Ishikawa (cell line): ENCODE measurements at regions not wholly inside any gene's neighbourhood (a gene's known extent, or its start where the extent isn't known, plus 50 kb on each side); places are given as distances from the start of the nearest gene placed in this dataset.
A peak's percentile ranks its signal among the peaks of the same experiment; 100 is the strongest.

Source experiments
- CEBPB ChIP-seq: IDR thresholded peaks from 2 replicates; pipeline ENCODE4 v1.6.1; 2012
- CREB1 ChIP-seq: IDR thresholded peaks from 2 replicates; pipeline ENCODE4 v1.6.1; 2012; ENCODE audit warnings: low read depth
- EGR1 ChIP-seq: IDR thresholded peaks from 2 replicates; pipeline ENCODE4 v1.6.1; 2012
- EP300 ChIP-seq: IDR thresholded peaks from 2 replicates; pipeline ENCODE4 v1.6.1; 2012; ENCODE audit warnings: borderline replicate concordance
- FOXM1 ChIP-seq: IDR thresholded peaks from 2 replicates; pipeline ENCODE4 v1.6.1; 2012; ENCODE audit warnings: low read depth, borderline replicate concordance
- NFIC ChIP-seq: IDR thresholded peaks from 2 replicates; pipeline ENCODE4 v1.6.1; 2012
- RAD21 ChIP-seq: IDR thresholded peaks from 2 replicates; pipeline ENCODE4 v1.6.1; 2012; ENCODE audit warnings: low read depth
- TAF1 ChIP-seq: IDR thresholded peaks from 2 replicates; pipeline ENCODE4 v1.6.1; 2012; ENCODE audit warnings: low read depth, mild to moderate bottlenecking
- TCF12 ChIP-seq: IDR thresholded peaks from 2 replicates; pipeline ENCODE4 v1.6.1; 2012; ENCODE audit warnings: low read depth
- TEAD4 ChIP-seq: IDR thresholded peaks from 2 replicates; pipeline ENCODE4 v1.6.1; 2012
- YY1 ChIP-seq: IDR thresholded peaks from 2 replicates; pipeline ENCODE4 v1.6.1; 2012; ENCODE audit warnings: low read depth
- ZBTB7A ChIP-seq: IDR thresholded peaks from 2 replicates; pipeline ENCODE4 v1.6.1; 2012; ENCODE audit warnings: low read depth
- TF ChIP-seq, protein P1 (sequence below): IDR thresholded peaks from 2 replicates; pipeline ENCODE4 v1.6.1; 2012
- TF ChIP-seq, protein P2 (sequence below): IDR thresholded peaks from 2 replicates; pipeline ENCODE4 v1.6.1; 2012
- TF ChIP-seq, protein P3 (sequence below): IDR thresholded peaks from 2 replicates; pipeline ENCODE4 v1.6.1; 2012; ENCODE audit warnings: low read depth, mild to moderate bottlenecking

DNA sequence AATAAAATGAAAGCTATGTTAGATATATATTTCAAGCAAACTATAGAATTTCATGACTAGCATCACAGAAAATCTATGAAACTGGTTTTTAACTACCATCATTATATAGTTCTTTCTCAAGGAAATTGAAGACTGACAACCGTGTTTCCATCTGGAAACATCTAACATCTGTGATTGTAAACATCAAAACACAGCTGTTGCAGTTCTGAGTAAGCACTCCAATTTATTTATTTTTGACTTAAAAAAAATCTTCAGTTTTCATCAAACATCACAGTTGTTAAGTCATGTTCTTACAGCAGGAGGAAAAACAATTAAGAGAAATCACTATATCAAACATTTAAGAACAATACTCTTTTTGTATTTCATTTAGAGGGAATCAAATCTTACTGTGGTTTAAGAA lies 1653.0 kb upstream of the MIR17HG start:
- TF ChIP-seq, protein P1, sequence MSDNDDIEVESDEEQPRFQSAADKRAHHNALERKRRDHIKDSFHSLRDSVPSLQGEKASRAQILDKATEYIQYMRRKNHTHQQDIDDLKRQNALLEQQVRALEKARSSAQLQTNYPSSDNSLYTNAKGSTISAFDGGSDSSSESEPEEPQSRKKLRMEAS = no peak
- TF ChIP-seq ZBTB7A = no peak

DNA sequence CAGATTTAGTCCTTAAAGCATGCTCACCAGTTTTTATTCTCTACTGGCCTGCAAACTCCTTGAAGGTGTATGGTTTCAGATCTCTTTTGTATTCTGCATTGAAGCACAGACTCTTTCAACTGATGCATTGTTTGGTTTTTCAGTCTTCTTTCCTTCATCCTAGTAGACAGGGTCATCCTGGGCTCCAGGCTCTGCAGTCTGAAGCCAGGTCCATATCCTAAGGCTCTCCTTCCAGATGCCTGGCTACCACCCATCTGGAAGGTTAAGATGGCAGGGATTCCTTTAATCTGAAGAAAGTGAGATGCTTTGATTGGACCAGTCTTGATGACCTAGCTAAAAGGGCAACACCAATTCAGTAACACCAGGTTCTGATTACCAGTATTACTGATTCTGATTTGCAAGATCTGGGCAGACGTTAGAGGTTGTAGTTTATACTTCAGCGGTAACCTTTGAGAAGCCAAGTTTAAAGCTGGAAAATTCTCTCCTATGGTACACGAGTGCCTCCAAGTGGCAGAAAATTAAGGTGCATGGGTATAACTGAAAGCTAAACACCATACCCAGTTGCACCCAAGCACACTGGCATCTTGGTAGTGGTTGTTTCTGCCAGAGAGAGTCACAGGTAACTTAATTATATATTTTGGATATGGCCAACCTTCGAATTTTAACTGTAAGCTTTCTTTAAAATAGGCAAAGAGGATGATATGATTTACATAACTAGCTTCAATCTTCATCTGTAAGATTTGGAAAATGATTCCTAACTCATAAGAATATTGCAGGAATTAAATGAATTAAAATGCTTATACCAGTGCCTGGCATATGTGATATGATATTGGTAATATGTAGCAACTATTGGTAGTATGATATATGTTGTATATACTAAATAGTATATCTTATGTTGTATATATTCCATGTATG lies 1651.9 kb upstream of the MIR17HG start:
- TF ChIP-seq NFIC (no peak), ZBTB7A (no peak), CEBPB (no peak), YY1 (no peak), RAD21 (peak; percentile 92), TAF1 (no peak)
- TF ChIP-seq, protein P2, sequence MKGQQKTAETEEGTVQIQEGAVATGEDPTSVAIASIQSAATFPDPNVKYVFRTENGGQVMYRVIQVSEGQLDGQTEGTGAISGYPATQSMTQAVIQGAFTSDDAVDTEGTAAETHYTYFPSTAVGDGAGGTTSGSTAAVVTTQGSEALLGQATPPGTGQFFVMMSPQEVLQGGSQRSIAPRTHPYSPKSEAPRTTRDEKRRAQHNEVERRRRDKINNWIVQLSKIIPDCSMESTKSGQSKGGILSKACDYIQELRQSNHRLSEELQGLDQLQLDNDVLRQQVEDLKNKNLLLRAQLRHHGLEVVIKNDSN = no peak
- TF ChIP-seq, protein P1 = no peak

DNA sequence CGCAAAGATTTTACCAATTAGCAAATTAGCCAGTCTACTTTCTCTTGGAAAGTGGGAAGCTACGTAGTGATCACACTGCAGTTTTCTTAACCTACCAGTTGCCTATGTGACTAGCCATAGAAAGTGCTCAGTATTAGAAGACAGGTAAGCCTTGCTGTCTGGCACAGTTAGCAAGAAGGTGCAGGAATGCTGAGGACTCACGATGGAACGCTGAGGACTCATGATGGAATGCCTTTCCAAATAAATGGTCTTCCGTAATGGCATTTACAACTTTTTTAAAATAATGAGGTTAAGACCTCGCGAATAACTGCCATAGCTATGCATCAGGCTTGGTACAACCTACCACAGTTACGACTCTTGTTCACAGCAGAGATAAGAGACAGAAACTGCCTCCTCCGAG lies 1645.6 kb upstream of the MIR17HG start:
- TF ChIP-seq, protein P3, sequence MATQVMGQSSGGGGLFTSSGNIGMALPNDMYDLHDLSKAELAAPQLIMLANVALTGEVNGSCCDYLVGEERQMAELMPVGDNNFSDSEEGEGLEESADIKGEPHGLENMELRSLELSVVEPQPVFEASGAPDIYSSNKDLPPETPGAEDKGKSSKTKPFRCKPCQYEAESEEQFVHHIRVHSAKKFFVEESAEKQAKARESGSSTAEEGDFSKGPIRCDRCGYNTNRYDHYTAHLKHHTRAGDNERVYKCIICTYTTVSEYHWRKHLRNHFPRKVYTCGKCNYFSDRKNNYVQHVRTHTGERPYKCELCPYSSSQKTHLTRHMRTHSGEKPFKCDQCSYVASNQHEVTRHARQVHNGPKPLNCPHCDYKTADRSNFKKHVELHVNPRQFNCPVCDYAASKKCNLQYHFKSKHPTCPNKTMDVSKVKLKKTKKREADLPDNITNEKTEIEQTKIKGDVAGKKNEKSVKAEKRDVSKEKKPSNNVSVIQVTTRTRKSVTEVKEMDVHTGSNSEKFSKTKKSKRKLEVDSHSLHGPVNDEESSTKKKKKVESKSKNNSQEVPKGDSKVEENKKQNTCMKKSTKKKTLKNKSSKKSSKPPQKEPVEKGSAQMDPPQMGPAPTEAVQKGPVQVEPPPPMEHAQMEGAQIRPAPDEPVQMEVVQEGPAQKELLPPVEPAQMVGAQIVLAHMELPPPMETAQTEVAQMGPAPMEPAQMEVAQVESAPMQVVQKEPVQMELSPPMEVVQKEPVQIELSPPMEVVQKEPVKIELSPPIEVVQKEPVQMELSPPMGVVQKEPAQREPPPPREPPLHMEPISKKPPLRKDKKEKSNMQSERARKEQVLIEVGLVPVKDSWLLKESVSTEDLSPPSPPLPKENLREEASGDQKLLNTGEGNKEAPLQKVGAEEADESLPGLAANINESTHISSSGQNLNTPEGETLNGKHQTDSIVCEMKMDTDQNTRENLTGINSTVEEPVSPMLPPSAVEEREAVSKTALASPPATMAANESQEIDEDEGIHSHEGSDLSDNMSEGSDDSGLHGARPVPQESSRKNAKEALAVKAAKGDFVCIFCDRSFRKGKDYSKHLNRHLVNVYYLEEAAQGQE = no peak
- TF ChIP-seq TAF1 = no peak
- TF ChIP-seq FOXM1 = no peak
- no peak for TF ChIP-seq TCF12
- no peak for TF ChIP-seq EGR1

DNA sequence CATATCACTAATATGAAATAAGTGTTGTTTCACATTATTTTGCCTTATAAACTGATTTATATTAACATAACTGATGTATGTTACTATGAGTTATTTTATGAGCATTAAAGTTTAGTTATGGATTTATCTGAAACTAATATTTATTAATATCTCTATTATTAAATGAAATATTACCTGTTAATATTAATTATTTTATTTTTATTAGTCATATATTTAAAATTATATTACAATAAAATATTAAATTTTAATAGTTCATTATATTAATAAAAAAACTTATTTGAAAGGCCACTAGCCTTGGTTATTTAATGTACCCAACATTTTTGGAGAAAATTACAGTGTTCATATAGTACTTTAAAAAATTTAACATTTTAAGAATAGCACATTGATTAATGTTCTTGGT lies 1643.4 kb upstream of the MIR17HG start:
- TF ChIP-seq RAD21 = no peak
- TF ChIP-seq CREB1 = no peak
- no peak for TF ChIP-seq YY1
- TF ChIP-seq, protein P2 = no peak
- TF ChIP-seq TEAD4 = no peak
- no peak for TF ChIP-seq FOXM1
- no peak for TF ChIP-seq EP300
- TF ChIP-seq EGR1 = no peak
- no peak for TF ChIP-seq TCF12

DNA sequence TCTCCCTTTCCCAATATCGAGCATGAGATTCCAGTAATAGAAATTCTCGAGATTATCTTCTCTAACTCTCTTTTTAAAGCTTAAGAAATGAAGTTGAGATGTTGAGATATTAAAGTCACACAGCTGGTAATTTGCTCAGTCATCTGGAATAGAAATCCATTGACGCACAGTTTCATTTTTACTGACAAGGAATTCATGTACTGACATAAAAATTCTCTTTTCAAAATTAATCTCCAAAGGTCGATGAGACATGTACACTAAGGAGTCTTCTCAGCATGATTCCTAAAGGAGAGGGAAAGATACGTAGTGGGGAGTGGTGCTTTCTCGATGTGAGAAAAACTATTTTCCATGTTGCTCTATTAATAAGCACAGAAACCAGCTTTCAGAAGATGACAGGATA lies 1639.5 kb upstream of the MIR17HG start:
- TF ChIP-seq EP300 = no peak
- TF ChIP-seq TAF1 = no peak
- TF ChIP-seq EGR1 = no peak
- TF ChIP-seq CEBPB = no peak
- no peak for TF ChIP-seq CREB1

DNA sequence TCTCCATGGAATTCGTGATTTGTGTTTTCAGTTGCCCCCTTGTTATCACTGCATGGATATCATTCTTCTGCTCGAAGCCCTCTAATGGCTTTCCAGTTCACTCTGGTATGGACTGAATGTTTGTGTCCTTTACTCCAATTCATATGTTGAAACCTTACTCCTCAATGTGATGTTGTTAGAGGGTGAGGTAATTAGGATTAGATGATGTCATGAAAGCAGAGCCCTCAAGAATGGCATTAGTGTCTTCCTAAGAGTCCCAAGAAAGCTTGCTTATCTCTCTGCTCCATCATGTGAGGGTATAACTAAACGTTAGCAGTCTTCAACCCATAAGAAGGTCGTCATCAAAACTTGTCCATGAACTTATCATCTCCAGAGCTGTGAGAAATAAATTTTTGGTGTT lies 1626.3 kb upstream of the MIR17HG start:
- TF ChIP-seq, protein P2 = no peak
- TF ChIP-seq EP300 = no peak
- TF ChIP-seq, protein P1 = no peak
- no peak for TF ChIP-seq CEBPB
- TF ChIP-seq TAF1 = no peak
- no peak for TF ChIP-seq TCF12
- no peak for TF ChIP-seq CREB1
- TF ChIP-seq FOXM1 = no peak
- no peak for TF ChIP-seq NFIC
- TF ChIP-seq TEAD4 = no peak
- no peak for TF ChIP-seq ZBTB7A
- no peak for TF ChIP-seq RAD21

DNA sequence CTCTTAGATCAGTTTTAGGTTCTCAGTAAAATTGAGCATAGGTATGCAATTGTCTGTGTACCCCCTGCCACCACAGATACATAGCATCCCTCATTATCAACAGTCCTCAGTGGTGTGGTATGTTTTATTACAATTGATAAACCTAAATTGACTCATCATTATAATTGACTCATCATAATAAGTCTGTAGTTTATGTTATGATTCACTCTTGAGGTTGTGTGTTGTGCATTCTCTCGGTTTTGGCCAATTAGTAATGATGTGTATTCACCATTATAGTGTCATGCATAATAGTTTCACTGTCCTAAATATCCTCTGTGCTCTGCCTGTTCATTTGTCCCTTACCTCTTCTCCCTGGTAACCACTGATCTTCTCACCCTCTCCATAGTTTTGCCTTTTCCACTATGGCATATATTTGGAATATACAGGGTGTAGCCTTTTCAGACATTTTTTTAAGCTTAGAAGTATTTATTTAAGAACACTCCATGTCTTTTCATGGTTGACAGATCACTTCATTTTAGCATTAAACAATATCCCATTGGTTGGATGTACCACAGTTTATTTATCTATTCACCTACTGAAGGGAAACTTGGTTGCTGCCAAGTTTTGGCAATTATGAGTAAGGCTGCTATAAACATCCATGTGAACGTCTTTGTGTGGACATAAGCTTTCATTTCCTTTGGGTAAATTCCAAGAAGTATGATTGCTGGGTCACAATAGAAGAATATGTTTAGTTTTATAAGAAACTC lies 1620.6 kb upstream of the MIR17HG start:
- TF ChIP-seq ZBTB7A = no peak
- TF ChIP-seq CEBPB = no peak
- no peak for TF ChIP-seq FOXM1
